ENCODE measurements at regions not wholly inside any gene's neighbourhood (a gene's known extent, or its start where the extent isn't known, plus 50 kb on each side); places are given as distances from the start of the nearest gene placed in this dataset.

GRCh38 chr4:128386761-128387599 lies 99.4 kb upstream of the PGRMC2 start:
- no peaks in the 10 kb centered on the region for H3K36me3 ChIP-seq (ENCODE audit: insufficient read depth in 1 of 2, low read depth in 1 of 2)
- TF ChIP-seq CTCF (IDR thresholded peaks at IDR 0.05) = no peak
- intact Hi-C loops (cut with DNase I) = no loop called here
- peak overlapping the region; percentile 89 for H3K27ac ChIP-seq
- 13 to 32% (median 17%) methylated on average over 15 of the region's 15 CpGs for WGBS, 3 donors
- DNase-seq (peak; percentile 93 to 97), ATAC-seq (peak; percentile 93 to 97 (median 95))
- peak overlapping the region; percentile 35 for H3K4me3 ChIP-seq
- H3K27me3 ChIP-seq (ENCODE audit: insufficient read depth in 3 of 3, low read length in 2 of 3) = no peaks in the 10 kb centered on the region
- peaks cover 55% of the 10 kb centered on the region for H3K4me1 ChIP-seq
- H3K9me3 ChIP-seq = no peaks in the 10 kb centered on the region

- 24 to 43% (median 29%) methylated on average over 3 of the region's 3 CpGs for WGBS, 3 donors
- ATAC-seq = peak; percentile 44 to 57 (median 54)
- intact Hi-C loops (cut with DNase I) = no loop called here
- no peaks in the 10 kb centered on the region for H3K36me3 ChIP-seq (ENCODE audit: insufficient read depth in 1 of 2, low read depth in 1 of 2)
- H3K27me3 ChIP-seq (ENCODE audit: insufficient read depth in 3 of 3, low read length in 2 of 3) = no peaks in the 10 kb centered on the region
- peak overlapping the region; percentile 89 for H3K27ac ChIP-seq
- no peak overlapping the region for H3K4me3 ChIP-seq
- H3K4me1 ChIP-seq = peaks cover 44% of the 10 kb centered on the region
- TF ChIP-seq CTCF (IDR thresholded peaks at IDR 0.05) = peak; percentile 8
- H3K9me3 ChIP-seq = no peaks in the 10 kb centered on the region
- DNase-seq = no peak
Observed at GRCh38 chr4:128385683-128386304, 98.2 kb upstream of the PGRMC2 start.

GRCh38 chr4:128384765-128385598 lies 97.4 kb upstream of the PGRMC2 start:
- TF ChIP-seq CTCF (IDR thresholded peaks at IDR 0.05) = no peak
- ATAC-seq = no peak

GRCh38 chr4:128384091-128384520 lies 96.5 kb upstream of the PGRMC2 start:
- DNase-seq (no peak), ATAC-seq (no peak)
- no peak for TF ChIP-seq CTCF (IDR thresholded peaks at IDR 0.05)
- Histone ChIP-seq H3K36me3 (ENCODE audit: insufficient read depth in 1 of 2, low read depth in 1 of 2) (no peaks in the 10 kb centered on the region), H3K4me3 (no peak overlapping the region), H3K9me3 (no peaks in the 10 kb centered on the region), H3K27me3 (ENCODE audit: insufficient read depth in 3 of 3, low read length in 2 of 3) (no peaks in the 10 kb centered on the region), H3K4me1 (peaks cover 43% of the 10 kb centered on the region), H3K27ac (no peak overlapping the region)
- intact Hi-C loops (cut with DNase I) = no loop called here
- WGBS, 3 donors = 65 to 75% (median 70%) methylated on average over 2 of the region's 2 CpGs

More at GRCh38 chr4:128384765-128385598, 97.4 kb upstream of the PGRMC2 start:
- H3K4me1 ChIP-seq = peaks cover 42% of the 10 kb centered on the region
- no peak overlapping the region for H3K4me3 ChIP-seq
- WGBS, 3 donors = 72 to 82% (median 74%) methylated on average over 12 of the region's 12 CpGs
- H3K36me3 ChIP-seq (ENCODE audit: insufficient read depth in 1 of 2, low read depth in 1 of 2) = no peaks in the 10 kb centered on the region
- no peak for DNase-seq
- H3K9me3 ChIP-seq = no peaks in the 10 kb centered on the region
- intact Hi-C loops (cut with DNase I) = no loop called here
- H3K27me3 ChIP-seq (ENCODE audit: insufficient read depth in 3 of 3, low read length in 2 of 3) = no peaks in the 10 kb centered on the region
- H3K27ac ChIP-seq = peak overlapping the region; percentile 89
